Ovary (tissue), 3 donors: ENCODE measurements at regions not wholly inside any gene's neighbourhood (a gene's known extent, or its start where the extent isn't known, plus 50 kb on each side); places are given as distances from the start of the nearest gene placed in this dataset.
"Not testable (repeated sequence)": the region's sequence is repeated elsewhere in the genome, so short reads cannot be mapped to it uniquely, and the experiment has no call there.

Experiments used
- CTCF ChIP-seq, 3 donors: fragments of 450-650 bp in 2 of 3; fragments of 200-600 bp in 1 of 3; IDR thresholded peaks; one replicate each; pipeline versions ENCODE4 v1.5.1 to v1.8.0; 2016 to 2022; ENCODE audit warnings: antibody characterized with exemption in 3 of 3, mild to moderate bottlenecking in 1 of 3
- EP300 ChIP-seq: sonication (generic); formaldehyde crosslinking; IDR thresholded peaks from one replicate; pipeline ENCODE4 v1.6.1; 2017; ENCODE audit warnings: antibody characterized with exemption
- POLR2A ChIP-seq: fragments of 450-650 bp; IDR thresholded peaks from one replicate; pipeline ENCODE4 v1.6.1; 2017; ENCODE audit warnings: antibody characterized with exemption, mild to moderate bottlenecking, moderate library complexity
- donor health status: DM: no; HTN: no; CAD: no.

- not testable (repeated sequence) for TF ChIP-seq EP300; CTCF (IDR thresholded peaks at IDR 0.05); POLR2A
These were observed 111.5 kb downstream of the TNFRSF13B start for GRCh38 chr17:16860467-16860866.
